GM19455 (cell line): ENCODE measurements at regions not wholly inside any gene's neighbourhood (a gene's known extent, or its start where the extent isn't known, plus 50 kb on each side); places are given as distances from the start of the nearest gene placed in this dataset.
A peak's percentile ranks its signal among the peaks of the same experiment; 100 is the strongest.
"Not testable (repeated sequence)": the region's sequence is repeated elsewhere in the genome, so short reads cannot be mapped to it uniquely, and the experiment has no call there.

Experiments
- ATAC-seq: cut with Tn5 transposase; IDR thresholded peaks from one replicate; pipeline ENCODE4 v1.9.1; 2021; ENCODE audit not compliant: unreplicated experiment

DNA sequence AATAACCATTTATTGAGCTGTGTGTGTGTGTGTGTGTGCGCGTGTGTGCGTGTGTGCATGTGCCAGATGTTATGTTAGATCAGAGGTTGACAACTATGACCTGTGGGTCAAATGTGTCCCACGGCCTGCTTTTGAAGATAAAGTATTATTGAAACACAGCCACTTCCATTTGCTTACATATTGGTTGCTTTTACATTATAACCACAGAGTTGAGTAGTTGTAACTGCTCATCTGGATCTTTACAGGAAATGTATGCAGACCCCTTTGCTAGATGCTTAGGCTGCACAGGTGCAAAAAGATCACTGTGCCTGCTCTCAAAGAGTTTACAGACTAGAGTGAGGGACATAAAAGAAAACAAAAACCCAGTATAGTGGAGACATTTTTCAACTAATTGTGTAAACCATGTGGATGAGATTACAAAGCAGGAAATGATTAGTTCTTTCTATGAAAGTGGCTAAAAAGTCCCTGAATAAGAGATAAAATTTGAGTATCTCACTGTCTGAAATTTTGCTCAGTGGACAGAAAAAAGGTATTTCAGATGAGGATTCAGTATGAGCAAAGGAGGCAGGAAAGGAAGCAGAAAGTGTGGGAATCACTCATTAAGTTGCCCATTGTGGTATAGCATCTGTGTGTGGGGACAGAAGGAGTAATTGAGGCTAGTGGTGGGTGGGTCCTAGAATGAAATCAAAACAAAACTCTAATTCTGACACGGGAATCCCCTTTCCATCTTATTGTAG, 188.4 kb downstream of the PAH start:
- ATAC-seq = no peak

DNA sequence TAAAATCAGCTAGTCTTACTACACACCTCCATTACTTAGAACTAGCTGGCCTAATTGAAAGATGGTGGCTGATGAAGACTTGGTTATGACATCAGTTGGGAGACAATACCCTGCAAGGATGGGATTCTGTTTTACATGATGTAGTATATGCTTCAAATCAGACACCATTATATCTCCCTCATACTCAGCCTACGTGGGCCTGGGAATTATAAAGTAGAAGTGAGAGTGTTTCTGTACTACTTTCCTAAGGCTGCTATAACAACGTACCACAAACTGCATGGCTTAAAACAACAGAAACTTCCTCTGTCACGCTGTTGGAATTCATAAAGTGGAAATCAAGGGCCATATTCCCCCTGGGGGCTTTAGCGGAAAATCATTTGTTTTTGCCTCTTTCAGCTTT, 190.4 kb downstream of the PAH start:
- no peak for ATAC-seq

DNA sequence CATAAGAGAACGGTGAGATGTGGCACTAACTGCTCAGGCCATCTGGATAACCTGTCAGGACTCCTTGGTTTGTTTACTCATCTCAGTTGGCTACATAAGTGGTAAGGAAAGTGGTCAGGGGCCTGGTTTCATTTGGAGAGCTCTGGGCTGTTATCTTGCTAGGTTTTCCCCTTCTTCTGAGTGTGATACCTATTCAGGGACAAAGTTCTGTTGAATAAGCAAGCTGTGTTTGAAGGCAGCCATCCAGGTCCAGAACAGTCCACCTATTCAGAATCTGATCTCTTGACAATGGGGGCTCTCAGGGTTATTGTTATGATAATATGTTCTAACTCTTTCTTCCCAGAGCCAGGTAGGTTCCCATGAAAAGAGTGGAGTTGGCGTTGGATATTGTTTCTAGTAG, 194.9 kb downstream of the PAH start:
- ATAC-seq = no peak

- no peak for ATAC-seq
Measured at GRCh38 chr12:102708108-102708507, 208.9 kb downstream of the PAH start.

DNA sequence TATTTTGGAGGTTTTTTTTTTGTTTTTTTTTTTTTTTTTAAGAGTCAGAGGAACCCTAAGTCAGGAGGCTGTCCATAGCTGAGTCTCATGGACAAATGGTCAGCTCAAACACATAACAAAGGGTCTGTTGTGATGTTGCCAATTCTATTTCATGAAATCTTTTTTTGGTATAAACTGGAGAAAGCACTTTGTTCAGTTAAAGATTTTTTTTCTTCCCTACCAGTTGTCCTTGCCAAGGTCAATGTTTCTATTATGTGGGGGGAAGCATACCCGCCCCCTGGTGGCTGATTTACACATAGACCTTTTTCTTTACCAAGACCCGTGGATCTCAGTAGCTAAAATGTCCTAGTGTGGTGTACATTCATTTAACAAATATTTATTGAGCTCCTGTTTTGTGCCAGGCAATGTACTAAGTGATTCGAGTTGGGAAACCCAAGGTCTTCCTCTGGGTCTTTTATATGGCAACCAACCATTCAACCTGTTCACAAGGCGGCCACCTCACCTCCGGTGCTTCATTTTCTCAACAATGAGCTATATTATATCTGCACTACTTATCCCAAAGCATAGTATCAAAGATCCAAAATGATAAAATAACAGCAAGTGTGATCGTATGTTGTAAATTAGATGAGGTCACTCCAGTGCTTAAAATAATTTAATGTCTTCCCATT, 214.5 kb downstream of the PAH start:
- ATAC-seq = peak; percentile 81

GRCh38 chr12:102696045-102696444, 215.7 kb upstream of the IGF1 start:
- ATAC-seq = no peak

DNA sequence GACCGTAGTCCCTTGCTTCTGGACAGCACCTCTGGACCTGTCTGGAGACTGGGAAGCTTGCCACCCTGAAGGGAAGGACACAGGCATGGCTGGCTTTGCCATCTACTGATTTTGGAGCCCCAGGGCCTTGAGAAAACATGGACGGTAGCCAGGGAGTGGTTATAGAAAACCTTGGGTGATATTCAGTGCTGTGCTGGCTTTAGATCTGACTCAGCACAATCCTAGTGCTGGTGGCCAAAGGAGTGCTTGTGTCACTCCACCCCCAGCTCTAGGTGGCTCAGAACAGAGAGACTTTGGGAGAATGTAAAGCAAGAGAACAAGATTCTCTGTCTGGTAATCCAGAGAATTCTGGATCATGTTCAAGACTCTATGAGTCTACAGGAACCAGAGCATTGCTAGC, 214.5 kb upstream of the IGF1 start:
- no peak for ATAC-seq

GRCh38 chr12:102691773-102692555, 211.6 kb upstream of the IGF1 start:
- no peak for ATAC-seq

GRCh38 chr12:102690253-102690652, 209.9 kb upstream of the IGF1 start:
- ATAC-seq = no peak

GRCh38 chr12:102689701-102690100, 209.3 kb upstream of the IGF1 start:
- no peak for ATAC-seq

GRCh38 chr12:102687523-102687922, 207.2 kb upstream of the IGF1 start:
- ATAC-seq = no peak

- no peak for ATAC-seq
Measured at GRCh38 chr12:102685841-102686240, 205.5 kb upstream of the IGF1 start.

GRCh38 chr12:102685172-102685571, 204.8 kb upstream of the IGF1 start:
- no peak for ATAC-seq

DNA sequence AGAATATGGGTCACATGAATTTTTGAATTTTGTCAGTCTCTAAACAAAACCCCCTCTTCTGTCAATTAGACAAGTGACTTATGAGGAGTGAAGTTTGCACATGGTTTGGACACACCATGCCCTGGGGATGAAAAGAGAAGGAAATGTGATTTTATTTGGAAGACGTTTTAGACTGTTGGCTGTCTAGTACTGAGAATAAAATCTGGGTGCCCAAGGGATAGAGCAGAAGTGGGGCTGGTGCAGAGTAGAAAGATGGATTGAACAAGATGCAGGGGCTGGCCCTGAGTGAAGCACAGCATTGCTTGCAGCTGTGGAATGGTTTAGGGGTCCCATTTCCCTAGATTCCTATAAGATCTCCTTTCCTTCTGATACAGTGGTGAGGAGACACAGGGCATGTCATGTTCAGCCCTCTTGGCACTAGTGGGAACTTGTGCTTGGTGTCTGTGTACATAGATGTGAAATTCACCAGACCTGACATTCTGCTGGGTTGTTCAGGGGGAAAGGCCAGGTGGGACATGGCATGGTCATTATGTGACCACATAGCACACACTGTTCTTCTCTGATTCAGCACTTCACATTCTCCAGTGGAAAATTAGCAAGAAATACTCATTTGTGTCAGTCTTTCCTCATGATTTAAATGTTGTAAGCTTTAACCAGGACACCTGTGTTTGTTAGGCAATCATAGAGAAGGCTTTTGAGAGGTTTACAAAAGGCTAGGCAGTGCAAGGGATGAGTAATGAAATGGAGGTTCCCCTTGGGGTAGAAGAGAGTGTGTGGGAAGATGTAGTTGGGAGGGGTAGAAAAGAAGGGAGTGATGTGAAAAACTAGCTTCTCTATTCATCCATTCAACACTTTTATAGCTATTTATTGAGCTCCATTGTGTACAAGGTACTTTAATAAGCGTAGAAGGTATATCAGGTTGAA, 202.3 kb upstream of the IGF1 start:
- ATAC-seq = no peak

GRCh38 chr12:102681747-102682146, 201.4 kb upstream of the IGF1 start:
- ATAC-seq = no peak

DNA sequence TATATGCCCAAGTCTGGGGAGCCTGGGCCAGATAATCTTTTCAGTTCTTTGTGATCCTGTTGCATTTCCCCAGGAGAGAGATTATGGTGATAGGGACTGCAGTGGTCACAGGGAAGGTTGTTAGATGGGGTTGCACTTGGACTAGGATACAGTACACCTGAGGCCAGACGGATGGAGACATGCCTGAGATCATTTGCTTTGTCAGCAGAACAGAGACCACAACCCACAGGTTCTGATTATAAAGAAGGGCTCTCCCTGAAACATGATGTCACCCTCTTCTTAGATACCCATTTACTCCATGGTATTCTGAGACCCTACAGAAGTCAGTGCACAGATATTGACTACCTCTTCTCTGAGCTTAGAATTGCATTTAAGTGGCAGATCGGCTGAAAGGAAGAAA, 200.9 kb upstream of the IGF1 start:
- ATAC-seq = no peak

DNA sequence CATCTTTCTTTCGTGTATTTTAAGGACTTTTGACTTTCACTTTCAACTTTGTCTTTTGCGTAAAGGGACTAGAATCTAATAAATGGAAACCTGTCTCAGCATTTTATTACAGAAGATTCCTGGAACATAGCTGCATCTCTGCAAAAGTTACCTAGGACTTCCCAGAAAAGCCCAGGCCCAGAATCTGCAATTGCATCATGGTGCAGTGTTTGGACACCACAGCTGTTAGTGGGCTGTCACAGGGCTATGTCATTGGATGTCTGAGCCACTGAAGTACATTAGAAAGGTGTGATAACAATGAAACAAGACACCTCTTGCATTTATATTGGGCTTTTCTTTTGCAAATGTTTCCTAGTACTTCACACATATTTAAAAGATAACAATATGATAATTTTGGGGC, 199.9 kb upstream of the IGF1 start:
- no peak for ATAC-seq

- ATAC-seq = no peak
Measured at GRCh38 chr12:102676812-102677211, 196.4 kb upstream of the IGF1 start.

GRCh38 chr12:102675672-102676071, 195.3 kb upstream of the IGF1 start:
- ATAC-seq = no peak

- no peak for ATAC-seq
Measured at GRCh38 chr12:102673606-102674005, 193.2 kb upstream of the IGF1 start.

DNA sequence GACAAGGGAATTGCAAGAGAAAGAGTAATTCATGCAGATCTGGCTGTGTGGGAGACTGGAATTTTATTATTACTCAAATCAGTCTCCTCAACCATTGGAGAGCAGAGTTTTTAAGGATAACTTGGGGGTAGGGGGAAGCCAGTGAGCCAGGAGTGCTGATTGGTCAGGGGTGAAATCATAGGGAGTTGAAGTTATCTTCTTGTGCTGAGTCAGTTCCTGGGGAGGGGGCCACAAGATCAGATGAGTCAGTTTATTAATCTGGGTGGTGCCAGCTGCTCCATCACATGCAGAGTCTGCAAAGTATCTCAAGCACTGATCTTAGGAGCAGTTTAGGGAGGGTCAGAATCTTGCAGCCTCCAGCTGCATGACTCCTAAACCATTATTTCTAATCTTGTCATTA, 191.8 kb upstream of the IGF1 start:
- not testable (repeated sequence) for ATAC-seq
